ENCODE measurements at regions not wholly inside any gene's neighbourhood (a gene's known extent, or its start where the extent isn't known, plus 50 kb on each side); places are given as distances from the start of the nearest gene placed in this dataset.

- TF ChIP-seq CTCF (IDR thresholded peaks at IDR 0.05) = no peak
- TF ChIP-seq POLR2A (IDR thresholded peaks at IDR 0.05) = no peak
- TF ChIP-seq EP300 (IDR thresholded peaks at IDR 0.05) = no peak
Measured at GRCh38 chr15:46735115-46735514, 982.2 kb upstream of the SEMA6D start.
